HepG2 (cell line): ENCODE measurements at regions not wholly inside any gene's neighbourhood (a gene's known extent, or its start where the extent isn't known, plus 50 kb on each side); places are given as distances from the start of the nearest gene placed in this dataset.

ENCODE experiments used
- CAMTA2 ChIP-seq: sonication (generic); formaldehyde crosslinking; IDR thresholded peaks from 2 replicates; pipeline ENCODE4 v1.4.0; 2020; ENCODE audit warnings: mild to moderate bottlenecking, missing genetic modification reagents, borderline replicate concordance
- CC2D1A ChIP-seq: sonication (generic); formaldehyde crosslinking; IDR thresholded peaks from 2 replicates; pipeline ENCODE4 v1.8.1; 2023; ENCODE audit warnings: mild to moderate bottlenecking, missing genetic modification reagents
- MTA3 ChIP-seq: sonication (generic); formaldehyde crosslinking; IDR thresholded peaks from 2 replicates; pipeline ENCODE4 v1.4.0; 2020; ENCODE audit warnings: missing genetic modification reagents
- NFE2 ChIP-seq: sonication (generic); formaldehyde crosslinking; IDR thresholded peaks from 2 replicates; pipeline ENCODE4 v1.4.0; 2020; ENCODE audit warnings: missing genetic modification reagents
- POGZ ChIP-seq: sonication (generic); formaldehyde crosslinking; IDR thresholded peaks from 2 replicates; pipeline ENCODE4 v1.4.0; 2020; ENCODE audit warnings: mild to moderate bottlenecking, missing genetic modification reagents
- POLR2AphosphoS5 ChIP-seq: IDR thresholded peaks from 2 replicates; pipeline ENCODE4 v1.6.1; 2012; ENCODE audit warnings: low read depth, low read length
- PTBP1 ChIP-seq: fragments of 200-400 bp; formaldehyde crosslinking; IDR thresholded peaks from 2 replicates; pipeline ENCODE4 v1.6.1; 2018; ENCODE audit warnings: low read length, low read depth; ENCODE audit not compliant: poor library complexity, severe bottlenecking
- SNAPC2 ChIP-seq: sonication (generic); formaldehyde crosslinking; IDR thresholded peaks from 2 replicates; pipeline ENCODE4 v1.8.1; 2022; ENCODE audit warnings: mild to moderate bottlenecking, missing genetic modification reagents
- SPEN ChIP-seq: sonication (generic); formaldehyde crosslinking; IDR thresholded peaks from 2 replicates; pipeline ENCODE4 v1.5.1; 2020; ENCODE audit warnings: low read depth, mild to moderate bottlenecking, missing genetic modification reagents
- SRSF1 ChIP-seq: fragments of 200-400 bp; formaldehyde crosslinking; optimal IDR thresholded peaks from 2 replicates; pipeline ENCODE3; 2017; ENCODE audit warnings: mild to moderate bottlenecking, low read depth, low read length, moderate library complexity
- THAP7 ChIP-seq: sonication (generic); formaldehyde crosslinking; IDR thresholded peaks from 2 replicates; pipeline ENCODE4 v1.8.1; 2023; ENCODE audit warnings: mild to moderate bottlenecking, missing genetic modification reagents
- TRIM24 ChIP-seq: sonication (generic); formaldehyde crosslinking; IDR thresholded peaks from 2 replicates; pipeline ENCODE4 v1.8.0; 2022; ENCODE audit warnings: mild to moderate bottlenecking, missing genetic modification reagents
- YY1 ChIP-seq: IDR thresholded peaks from 2 replicates; pipeline ENCODE4 v1.6.1; 2011; ENCODE audit warnings: low read length, low read depth, moderate library complexity, mild to moderate bottlenecking; ENCODE audit not compliant: insufficient read depth, insufficient replicate concordance
- ZBTB21 ChIP-seq: sonication (generic); formaldehyde crosslinking; IDR thresholded peaks from 2 replicates; pipeline ENCODE4 v1.4.0; 2020; ENCODE audit warnings: missing genetic modification reagents
- ZBTB42 ChIP-seq: sonication (generic); formaldehyde crosslinking; IDR thresholded peaks from 2 replicates; pipeline ENCODE4 v1.5.0; 2020; ENCODE audit warnings: mild to moderate bottlenecking, missing genetic modification reagents
- ZFX ChIP-seq: sonication (generic); formaldehyde crosslinking; IDR thresholded peaks from 2 replicates; pipeline ENCODE4 v1.4.0; 2020; ENCODE audit warnings: mild to moderate bottlenecking, low read depth, missing genetic modification reagents, moderate library complexity
- ZMYM3 ChIP-seq: sonication (generic); formaldehyde crosslinking; IDR thresholded peaks from 2 replicates; pipeline ENCODE4 v1.5.1; 2020; ENCODE audit warnings: mild to moderate bottlenecking, missing genetic modification reagents
- ZNF160 ChIP-seq: sonication (generic); formaldehyde crosslinking; IDR thresholded peaks from 2 replicates; pipeline ENCODE4 v1.8.0; 2022; ENCODE audit warnings: mild to moderate bottlenecking, inconsistent platforms, missing genetic modification reagents
- ZNF234 ChIP-seq: sonication (generic); formaldehyde crosslinking; conservative IDR thresholded peaks from 2 replicates; pipeline ENCODE4 v1.5.1; 2020; ENCODE audit warnings: mild to moderate bottlenecking, missing genetic modification reagents
- ZNF274 ChIP-seq: sonication (generic); formaldehyde crosslinking; IDR thresholded peaks from 2 replicates; pipeline ENCODE4 v1.5.1; 2020; ENCODE audit warnings: mild to moderate bottlenecking, missing genetic modification reagents
- ZNF275 ChIP-seq: sonication (generic); formaldehyde crosslinking; IDR thresholded peaks from 2 replicates; pipeline ENCODE4 v1.8.0; 2022; ENCODE audit warnings: missing genetic modification reagents, mild to moderate bottlenecking, inconsistent platforms, borderline replicate concordance
- ZNF446 ChIP-seq: sonication (generic); formaldehyde crosslinking; IDR thresholded peaks from 2 replicates; pipeline ENCODE4 v1.5.0; 2020; ENCODE audit warnings: mild to moderate bottlenecking, missing genetic modification reagents
- ZNF501 ChIP-seq: sonication (generic); formaldehyde crosslinking; IDR thresholded peaks from 2 replicates; pipeline ENCODE4 v1.5.1; 2020; ENCODE audit warnings: mild to moderate bottlenecking, moderate library complexity, missing genetic modification reagents
- ZNF652 ChIP-seq: IDR thresholded peaks from 2 replicates; pipeline ENCODE4 v1.6.1; 2016; ENCODE audit warnings: low read depth, borderline replicate concordance
- ZNF850 ChIP-seq: sonication (generic); formaldehyde crosslinking; conservative IDR thresholded peaks from 2 replicates; pipeline ENCODE4 v1.9.0; 2021; ENCODE audit warnings: mild to moderate bottlenecking, missing genetic modification reagents
- ZNF879 ChIP-seq: sonication (generic); formaldehyde crosslinking; IDR thresholded peaks from 2 replicates; pipeline ENCODE4 v1.8.1; 2023; ENCODE audit warnings: missing genetic modification reagents
- TF ChIP-seq, protein P1 (sequence below): sonication (generic); formaldehyde crosslinking; IDR thresholded peaks from 2 replicates; pipeline ENCODE4 v1.5.0; 2020; ENCODE audit warnings: missing genetic modification reagents
- TF ChIP-seq, protein P2 (sequence below): sonication (generic); formaldehyde crosslinking; IDR thresholded peaks from 2 replicates; pipeline ENCODE4 v1.8.0; 2022; ENCODE audit warnings: mild to moderate bottlenecking, missing genetic modification reagents, moderate library complexity

DNA sequence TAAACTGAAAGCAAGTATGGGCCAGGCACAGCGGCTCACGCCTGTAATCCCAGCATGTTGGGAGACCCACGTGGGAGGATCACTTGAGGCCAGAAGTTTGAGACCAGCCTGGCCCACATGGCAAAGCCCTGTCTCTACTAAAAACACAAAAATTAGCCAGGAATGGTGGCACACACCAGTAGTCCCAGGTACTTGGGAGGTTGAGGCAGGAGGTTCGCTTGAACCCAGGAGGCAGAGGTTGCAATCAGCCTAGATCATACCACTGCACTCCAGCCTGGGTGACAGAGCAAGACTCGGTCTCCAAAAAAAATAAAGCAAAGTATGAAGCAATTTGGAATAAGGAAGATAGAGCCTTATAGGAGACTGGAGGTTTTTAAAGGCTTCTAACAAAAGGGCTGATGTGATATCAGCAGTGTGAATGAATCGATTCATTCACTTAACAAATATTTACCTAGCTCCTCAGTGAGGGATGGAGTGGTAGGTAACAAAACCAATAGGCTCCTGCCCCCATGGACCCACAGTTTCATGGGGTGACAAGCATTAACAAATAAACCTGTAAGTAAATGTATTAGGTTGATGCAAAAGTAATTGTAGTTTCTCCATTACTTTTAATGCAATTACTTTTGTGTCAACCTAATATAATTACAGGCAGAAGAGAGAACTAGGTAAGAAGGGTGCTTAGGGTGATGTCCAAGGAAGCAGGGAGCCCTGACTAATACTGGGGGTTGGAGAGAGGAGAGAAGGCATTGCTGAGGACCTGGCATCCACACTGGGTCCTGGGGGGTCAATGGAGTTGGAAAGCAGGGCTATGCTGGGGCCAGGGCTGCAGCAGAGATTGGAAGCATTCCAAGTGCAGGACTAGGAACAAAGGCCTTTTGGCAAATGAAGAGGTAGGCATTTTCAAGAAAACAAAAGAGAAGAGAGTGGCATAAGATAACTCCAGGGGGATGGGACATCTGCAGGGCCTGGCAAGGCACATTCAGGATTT lies 195.4 kb upstream of the ARL4C start (continued):
- TF ChIP-seq MTA3 (CRISPR knock-in tag) (no peak), ZNF652 (no peak), ZNF274 (CRISPR knock-in tag) (0 out of 2 replicates have a peak, but pooled peaks have one; percentile 40), ZNF501 (CRISPR knock-in tag) (no peak), POLR2AphosphoS5 (no peak), POGZ (CRISPR knock-in tag) (0 out of 2 replicates have a peak, but pooled peaks have one; percentile 52), SPEN (CRISPR knock-in tag) (no peak), ZMYM3 (peak; percentile 75), SRSF1 (no peak), SNAPC2 (CRISPR knock-in tag) (no peak), ZNF160 (CRISPR knock-in tag) (no peak), YY1 (no peak), TRIM24 (no peak), ZBTB42 (CRISPR knock-in tag) (peak; percentile 56; the same call in 1 of the 2 replicates), ZNF879 (no peak), PTBP1 (no peak), ZNF234 (CRISPR knock-in tag) (no peak), ZBTB21 (CRISPR knock-in tag) (no peak), CAMTA2 (CRISPR knock-in tag) (no peak), ZNF850 (CRISPR knock-in tag) (no peak), ZNF275 (CRISPR knock-in tag) (no peak), ZFX (no peak; the same call in 1 of the 2 replicates), CC2D1A (CRISPR knock-in tag) (no peak), NFE2 (CRISPR knock-in tag) (no peak), ZNF446 (CRISPR knock-in tag) (no peak), THAP7 (CRISPR knock-in tag) (no peak)
- TF ChIP-seq, protein P1, sequence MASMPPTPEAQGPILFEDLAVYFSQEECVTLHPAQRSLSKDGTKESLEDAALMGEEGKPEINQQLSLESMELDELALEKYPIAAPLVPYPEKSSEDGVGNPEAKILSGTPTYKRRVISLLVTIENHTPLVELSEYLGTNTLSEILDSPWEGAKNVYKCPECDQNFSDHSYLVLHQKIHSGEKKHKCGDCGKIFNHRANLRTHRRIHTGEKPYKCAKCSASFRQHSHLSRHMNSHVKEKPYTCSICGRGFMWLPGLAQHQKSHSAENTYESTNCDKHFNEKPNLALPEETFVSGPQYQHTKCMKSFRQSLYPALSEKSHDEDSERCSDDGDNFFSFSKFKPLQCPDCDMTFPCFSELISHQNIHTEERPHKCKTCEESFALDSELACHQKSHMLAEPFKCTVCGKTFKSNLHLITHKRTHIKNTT: no peak
- TF ChIP-seq, protein P2, sequence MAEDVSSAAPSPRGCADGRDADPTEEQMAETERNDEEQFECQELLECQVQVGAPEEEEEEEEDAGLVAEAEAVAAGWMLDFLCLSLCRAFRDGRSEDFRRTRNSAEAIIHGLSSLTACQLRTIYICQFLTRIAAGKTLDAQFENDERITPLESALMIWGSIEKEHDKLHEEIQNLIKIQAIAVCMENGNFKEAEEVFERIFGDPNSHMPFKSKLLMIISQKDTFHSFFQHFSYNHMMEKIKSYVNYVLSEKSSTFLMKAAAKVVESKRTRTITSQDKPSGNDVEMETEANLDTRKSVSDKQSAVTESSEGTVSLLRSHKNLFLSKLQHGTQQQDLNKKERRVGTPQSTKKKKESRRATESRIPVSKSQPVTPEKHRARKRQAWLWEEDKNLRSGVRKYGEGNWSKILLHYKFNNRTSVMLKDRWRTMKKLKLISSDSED (CRISPR knock-in tag): no peak
